ENCODE measurements at regions not wholly inside any gene's neighbourhood (a gene's known extent, or its start where the extent isn't known, plus 50 kb on each side); places are given as distances from the start of the nearest gene placed in this dataset.

DNA sequence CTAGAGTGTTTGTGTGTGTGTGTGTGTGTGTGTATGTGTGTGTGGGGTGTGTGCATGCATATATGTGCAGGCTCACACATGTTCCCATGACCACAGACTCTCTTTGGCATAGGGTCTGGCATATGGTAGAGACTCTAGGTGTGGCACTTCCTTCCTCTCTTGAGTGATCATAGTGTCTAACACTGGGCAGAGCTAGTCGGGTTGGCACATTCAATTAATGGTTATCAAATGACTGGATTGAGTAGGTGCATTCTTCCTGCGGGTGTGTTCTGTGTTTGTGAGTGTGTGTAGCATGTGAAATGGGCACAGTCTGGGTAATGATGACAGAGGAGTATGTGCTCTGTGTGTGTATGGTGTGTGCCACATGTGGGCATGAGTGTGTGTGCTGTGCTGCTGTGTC is 106.5 kb downstream of the EFNB1 start:
- Histone ChIP-seq H2AFZ (replicated peaks; ENCODE audit: low read length, poor library complexity) (peak overlapping the region; percentile 24), H2AK9ac (replicated peaks; ENCODE audit: low read depth, low read length, poor library complexity) (no peak overlapping the region), H2BK20ac (ENCODE audit: low read depth, low read length) (no peak overlapping the region), H3K9ac (ENCODE audit: low read depth, low read length) (no peak overlapping the region), H2BK15ac (ENCODE audit: low read depth, low read length) (no peak overlapping the region), H3K9me1 (ENCODE audit: insufficient read depth, low read length) (peaks cover 13% of the 10 kb centered on the region; the same call in 1 of the 2 replicates), H3K79me1 (ENCODE audit: low read depth in 1 of 2, low read length in 2 of 2) (no peaks in the 10 kb centered on the region), H2BK120ac (ENCODE audit: low read depth, low read length) (no peak overlapping the region), H3K56ac (ENCODE audit: extremely low read depth, insufficient read depth, low read length) (no peak overlapping the region), H3K4ac (ENCODE audit: low read depth, low read length) (peak overlapping the region; percentile 21; the same call in 1 of the 2 replicates), H3K4me2 (ENCODE audit: low read depth, low read length) (no peak overlapping the region), H3K27me3 (ENCODE audit: control insufficient read depth, insufficient read depth, low read length) (peaks cover 1% of the 10 kb centered on the region; the same call in 1 of the 2 replicates), H4K8ac (ENCODE audit: low read depth in 2 of 2, low read length in 2 of 2) (no peak overlapping the region), H3K14ac (replicated peaks; ENCODE audit: low read depth, low read length) (no peak overlapping the region), H4K91ac (ENCODE audit: insufficient read depth, low read depth, low read length) (no peak overlapping the region), H3K23ac (ENCODE audit: low read depth, low read length) (no peak overlapping the region), H2AK5ac (ENCODE audit: low read depth, low read length) (no peak overlapping the region; the same call in 1 of the 2 replicates), H3K27ac (ENCODE audit: insufficient read depth, low read length) (no peak overlapping the region), H4K5ac (ENCODE audit: low read depth, low read length) (no peak overlapping the region), H3K4me1 (ENCODE audit: control insufficient read depth, insufficient read depth, low read length) (peaks cover 12% of the 10 kb centered on the region), H4K20me1 (ENCODE audit: insufficient read depth, low read length) (no peaks in the 10 kb centered on the region), H3K4me3 (ENCODE audit: insufficient read depth, low read depth, low read length) (no peak overlapping the region), H3K18ac (ENCODE audit: low read depth, low read length) (no peak overlapping the region), H2BK5ac (ENCODE audit: low read depth, low read length, poor library complexity, severe bottlenecking) (no peak overlapping the region), H3K36me3 (ENCODE audit: control insufficient read depth, insufficient read depth, low read length) (no peaks in the 10 kb centered on the region), H3K9me3 (ENCODE audit: control insufficient read depth, insufficient read depth, low read length) (no peaks in the 10 kb centered on the region)
- no TSS peak for BruUV-seq (replicated peaks)
- no peak for TF ChIP-seq RFX5 (IDR thresholded peaks at IDR 0.05; ENCODE audit: low read depth, low read length)
- TF ChIP-seq SMC3 (IDR thresholded peaks at IDR 0.05; ENCODE audit: low read depth, low read length): no peak
- no peak for TF ChIP-seq FOS (IDR thresholded peaks at IDR 0.05; ENCODE audit: low read depth, low read length)
- no peak for TF ChIP-seq MAFK (IDR thresholded peaks at IDR 0.05; ENCODE audit: low read depth, low read length)
- TF ChIP-seq MAZ (IDR thresholded peaks at IDR 0.05; ENCODE audit: borderline replicate concordance, low read depth, low read length): no peak
- TF ChIP-seq RAD21 (IDR thresholded peaks at IDR 0.05; ENCODE audit: low read length): no peak
- TF ChIP-seq BHLHE40 (IDR thresholded peaks at IDR 0.05; ENCODE audit: low read depth, low read length): no peak
- no peak for TF ChIP-seq MXI1 (IDR thresholded peaks at IDR 0.05; ENCODE audit: borderline replicate concordance, low read depth, low read length)
- TF ChIP-seq POLR2A (IDR thresholded peaks at IDR 0.05; ENCODE audit: low read depth, low read length): no peak
- no peak for TF ChIP-seq RCOR1 (IDR thresholded peaks at IDR 0.05; ENCODE audit: insufficient replicate concordance, low read length)
- TF ChIP-seq, protein P1, sequence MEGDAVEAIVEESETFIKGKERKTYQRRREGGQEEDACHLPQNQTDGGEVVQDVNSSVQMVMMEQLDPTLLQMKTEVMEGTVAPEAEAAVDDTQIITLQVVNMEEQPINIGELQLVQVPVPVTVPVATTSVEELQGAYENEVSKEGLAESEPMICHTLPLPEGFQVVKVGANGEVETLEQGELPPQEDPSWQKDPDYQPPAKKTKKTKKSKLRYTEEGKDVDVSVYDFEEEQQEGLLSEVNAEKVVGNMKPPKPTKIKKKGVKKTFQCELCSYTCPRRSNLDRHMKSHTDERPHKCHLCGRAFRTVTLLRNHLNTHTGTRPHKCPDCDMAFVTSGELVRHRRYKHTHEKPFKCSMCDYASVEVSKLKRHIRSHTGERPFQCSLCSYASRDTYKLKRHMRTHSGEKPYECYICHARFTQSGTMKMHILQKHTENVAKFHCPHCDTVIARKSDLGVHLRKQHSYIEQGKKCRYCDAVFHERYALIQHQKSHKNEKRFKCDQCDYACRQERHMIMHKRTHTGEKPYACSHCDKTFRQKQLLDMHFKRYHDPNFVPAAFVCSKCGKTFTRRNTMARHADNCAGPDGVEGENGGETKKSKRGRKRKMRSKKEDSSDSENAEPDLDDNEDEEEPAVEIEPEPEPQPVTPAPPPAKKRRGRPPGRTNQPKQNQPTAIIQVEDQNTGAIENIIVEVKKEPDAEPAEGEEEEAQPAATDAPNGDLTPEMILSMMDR (conservative IDR thresholded peaks at IDR 0.05; ENCODE audit: low read depth, low read length): no peak
- in situ Hi-C loops (cut with MboI; ENCODE audit: low sequenced_read_pairs) (no loop called here), intact Hi-C loops (cut with micrococcal nuclease) (loop anchor here (10.0 kb wide), 1 partner anchor 101 kb away; no protein-coding TSS in a partner anchor), dilution Hi-C loops (cut with HindIII; ENCODE audit: low sequenced_read_pairs, unreplicated experiment) (no loop called here)
- ChIA-PET CTCF (no interaction called here), POLR2A (ENCODE audit: unreplicated experiment) (no interaction called here)
- DNase-seq (no peak), ATAC-seq (ENCODE audit: low read depth) (no peak)
- WGBS, 2 experiments (ENCODE audit: extremely low coverage in 2 of 2, insufficient read length in 1 of 2): no CpG with 5 or more reads among the region's 2 CpGs

Measured in IMR-90 (cell line).